ENCODE measurements at regions not wholly inside any gene's neighbourhood (a gene's known extent, or its start where the extent isn't known, plus 50 kb on each side); places are given as distances from the start of the nearest gene placed in this dataset.

DNA sequence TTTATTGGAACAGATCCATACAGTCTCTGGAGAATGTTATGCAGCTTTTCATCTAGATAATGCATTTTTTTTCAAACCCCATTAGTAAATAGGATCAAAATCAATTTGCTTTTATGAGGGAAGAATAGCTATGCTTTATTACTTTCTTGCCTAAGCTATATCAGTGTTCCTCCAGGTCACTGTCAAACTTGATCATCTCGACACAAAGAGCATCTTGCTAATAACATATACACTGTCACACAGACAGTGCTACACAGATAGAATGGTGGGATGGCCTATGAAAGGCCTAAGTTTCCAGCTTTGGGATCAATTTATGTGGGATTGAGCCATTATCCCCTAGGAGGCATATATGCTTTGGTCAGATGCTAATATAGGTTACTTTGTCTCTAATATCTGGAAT lies 862.9 kb upstream of the SPRY2 start:
- H3K9me3 ChIP-seq (ENCODE audit: control insufficient read depth, low read length): no peaks in the 10 kb centered on the region
- no peaks in the 10 kb centered on the region for H3K79me2 ChIP-seq
- H3K4me2 ChIP-seq (ENCODE audit: low read length): no peak overlapping the region
- no peaks in the 10 kb centered on the region for H3K36me3 ChIP-seq (ENCODE audit: control insufficient read depth, insufficient read depth, low read length)
- H3K4me3 ChIP-seq (ENCODE audit: low read depth, low read length): no peak overlapping the region
- TF ChIP-seq, protein P1, sequence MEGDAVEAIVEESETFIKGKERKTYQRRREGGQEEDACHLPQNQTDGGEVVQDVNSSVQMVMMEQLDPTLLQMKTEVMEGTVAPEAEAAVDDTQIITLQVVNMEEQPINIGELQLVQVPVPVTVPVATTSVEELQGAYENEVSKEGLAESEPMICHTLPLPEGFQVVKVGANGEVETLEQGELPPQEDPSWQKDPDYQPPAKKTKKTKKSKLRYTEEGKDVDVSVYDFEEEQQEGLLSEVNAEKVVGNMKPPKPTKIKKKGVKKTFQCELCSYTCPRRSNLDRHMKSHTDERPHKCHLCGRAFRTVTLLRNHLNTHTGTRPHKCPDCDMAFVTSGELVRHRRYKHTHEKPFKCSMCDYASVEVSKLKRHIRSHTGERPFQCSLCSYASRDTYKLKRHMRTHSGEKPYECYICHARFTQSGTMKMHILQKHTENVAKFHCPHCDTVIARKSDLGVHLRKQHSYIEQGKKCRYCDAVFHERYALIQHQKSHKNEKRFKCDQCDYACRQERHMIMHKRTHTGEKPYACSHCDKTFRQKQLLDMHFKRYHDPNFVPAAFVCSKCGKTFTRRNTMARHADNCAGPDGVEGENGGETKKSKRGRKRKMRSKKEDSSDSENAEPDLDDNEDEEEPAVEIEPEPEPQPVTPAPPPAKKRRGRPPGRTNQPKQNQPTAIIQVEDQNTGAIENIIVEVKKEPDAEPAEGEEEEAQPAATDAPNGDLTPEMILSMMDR (IDR thresholded peaks at IDR 0.05): no peak
- no peak overlapping the region for H2AFZ ChIP-seq
- H3K27me3 ChIP-seq (ENCODE audit: control insufficient read depth, insufficient read depth, low read length): no peaks in the 10 kb centered on the region
- H3K4me1 ChIP-seq: no peaks in the 10 kb centered on the region
- H3K9ac ChIP-seq: no peak overlapping the region
- H3K27ac ChIP-seq: no peak overlapping the region

DNA sequence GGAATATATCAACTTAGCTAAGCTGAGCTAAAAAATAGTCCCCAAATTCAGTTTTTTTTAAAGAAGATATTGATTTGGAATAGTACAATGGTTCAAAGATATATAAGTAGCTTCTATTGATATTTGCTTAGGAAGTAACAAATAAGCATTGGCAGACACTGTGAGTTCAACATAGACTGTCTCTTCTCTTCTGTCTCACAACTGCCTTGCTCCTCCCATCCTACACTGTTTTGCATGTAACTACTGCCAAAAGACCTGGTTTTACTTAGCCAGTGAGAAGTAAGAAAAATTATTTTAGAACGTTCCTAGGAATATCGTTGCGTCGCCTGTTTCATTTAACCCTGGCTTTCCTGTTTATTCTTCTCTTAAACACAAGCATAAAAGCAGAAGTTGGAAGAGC lies 859.0 kb upstream of the SPRY2 start:
- H3K9ac ChIP-seq: no peak overlapping the region
- H3K27ac ChIP-seq: no peak overlapping the region
- no peak overlapping the region for H3K4me2 ChIP-seq (ENCODE audit: low read length)
- no peaks in the 10 kb centered on the region for H3K4me1 ChIP-seq
- no peaks in the 10 kb centered on the region for H3K36me3 ChIP-seq (ENCODE audit: control insufficient read depth, insufficient read depth, low read length)
- no peak overlapping the region for H2AFZ ChIP-seq
- no peak overlapping the region for H3K4me3 ChIP-seq (ENCODE audit: low read depth, low read length)
- H3K27me3 ChIP-seq (ENCODE audit: control insufficient read depth, insufficient read depth, low read length): no peaks in the 10 kb centered on the region
- H3K79me2 ChIP-seq: no peaks in the 10 kb centered on the region
- TF ChIP-seq, protein P1 (IDR thresholded peaks at IDR 0.05): no peak
- no peaks in the 10 kb centered on the region for H3K9me3 ChIP-seq (ENCODE audit: control insufficient read depth, low read length)

DNA sequence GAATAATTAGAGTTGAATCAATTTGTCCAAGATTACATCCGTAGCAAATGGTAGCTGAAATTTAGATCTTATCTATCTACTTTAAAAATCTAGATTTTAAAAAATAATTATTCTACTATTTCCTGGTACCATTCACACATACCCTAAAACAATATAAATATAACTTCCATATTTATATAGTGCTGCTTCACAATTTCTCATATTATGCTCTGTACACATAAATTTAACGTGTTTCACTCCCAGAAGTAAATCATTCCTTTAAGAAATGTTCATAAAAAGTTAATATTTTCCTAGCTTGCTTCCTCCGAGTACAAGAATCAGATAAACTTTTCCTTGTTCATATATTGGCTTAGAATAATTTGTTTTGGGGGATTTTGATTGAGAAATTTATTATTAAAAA lies 857.0 kb upstream of the SPRY2 start:
- no peaks in the 10 kb centered on the region for H3K4me1 ChIP-seq

DNA sequence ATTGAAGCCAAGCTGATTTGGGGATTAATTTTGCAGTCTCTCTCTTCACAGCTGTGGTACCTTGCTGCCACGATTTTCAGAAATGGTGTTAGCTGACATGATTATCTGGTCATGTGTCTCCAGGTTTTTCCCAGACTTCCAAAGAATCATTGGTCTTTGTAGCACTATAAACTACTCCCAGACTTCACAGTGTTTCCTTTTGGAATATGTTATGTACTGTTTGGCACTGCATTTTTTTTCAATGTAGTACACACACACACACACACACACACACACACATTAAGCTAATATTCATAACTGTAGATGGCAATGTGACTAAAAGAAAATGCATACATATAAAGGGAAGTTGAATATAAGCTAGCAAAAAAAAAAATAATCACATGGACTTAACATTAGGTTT lies 856.6 kb upstream of the SPRY2 start:
- H3K4me2 ChIP-seq (ENCODE audit: low read length): no peak overlapping the region

More for the DNA sequence above, 857.0 kb upstream of the SPRY2 start:
- Histone ChIP-seq H3K9ac (no peak overlapping the region), H3K27me3 (ENCODE audit: control insufficient read depth, insufficient read depth, low read length) (no peaks in the 10 kb centered on the region), H3K4me3 (ENCODE audit: low read depth, low read length) (no peak overlapping the region), H3K4me2 (ENCODE audit: low read length) (no peak overlapping the region), H3K36me3 (ENCODE audit: control insufficient read depth, insufficient read depth, low read length) (no peaks in the 10 kb centered on the region), H3K9me3 (ENCODE audit: control insufficient read depth, low read length) (no peaks in the 10 kb centered on the region), H2AFZ (no peak overlapping the region), H3K79me2 (no peaks in the 10 kb centered on the region), H3K27ac (no peak overlapping the region)
- TF ChIP-seq, protein P1 (IDR thresholded peaks at IDR 0.05): no peak

DNA sequence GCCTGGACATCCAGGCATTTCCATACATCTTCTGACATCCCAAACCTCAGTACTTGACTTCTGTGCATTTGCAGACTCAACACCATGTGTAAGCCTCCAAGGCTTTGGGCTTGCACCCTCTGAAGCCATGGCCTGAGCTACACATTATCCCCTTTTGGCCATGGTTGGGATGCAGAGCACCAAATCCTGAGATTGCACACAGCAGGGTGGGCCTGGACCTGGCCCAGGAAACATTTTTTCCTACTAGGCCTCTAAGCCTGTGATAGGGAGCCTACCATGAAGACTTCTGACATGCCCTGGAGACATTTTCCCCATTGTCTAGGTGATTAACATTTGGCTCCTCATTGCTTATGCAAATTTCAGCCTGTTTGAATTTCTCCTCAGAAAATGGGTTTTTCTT lies 853.4 kb upstream of the SPRY2 start:
- Histone ChIP-seq H3K4me1 (no peaks in the 10 kb centered on the region), H3K79me2 (no peaks in the 10 kb centered on the region), H3K27ac (no peak overlapping the region), H3K36me3 (ENCODE audit: control insufficient read depth, insufficient read depth, low read length) (no peaks in the 10 kb centered on the region), H3K9me3 (ENCODE audit: control insufficient read depth, low read length) (no peaks in the 10 kb centered on the region), H3K27me3 (ENCODE audit: control insufficient read depth, insufficient read depth, low read length) (no peaks in the 10 kb centered on the region), H3K4me2 (ENCODE audit: low read length) (no peak overlapping the region), H3K9ac (no peak overlapping the region), H2AFZ (no peak overlapping the region), H3K4me3 (ENCODE audit: low read depth, low read length) (no peak overlapping the region)
- TF ChIP-seq, protein P1 (IDR thresholded peaks at IDR 0.05): no peak

More for the DNA sequence above, 856.6 kb upstream of the SPRY2 start:
- H3K9ac ChIP-seq: no peak overlapping the region
- H2AFZ ChIP-seq: no peak overlapping the region
- no peak overlapping the region for H3K27ac ChIP-seq
- H3K4me1 ChIP-seq: no peaks in the 10 kb centered on the region
- TF ChIP-seq, protein P1 (IDR thresholded peaks at IDR 0.05): no peak
- no peaks in the 10 kb centered on the region for H3K9me3 ChIP-seq (ENCODE audit: control insufficient read depth, low read length)
- no peak overlapping the region for H3K4me3 ChIP-seq (ENCODE audit: low read depth, low read length)
- no peaks in the 10 kb centered on the region for H3K79me2 ChIP-seq
- no peaks in the 10 kb centered on the region for H3K36me3 ChIP-seq (ENCODE audit: control insufficient read depth, insufficient read depth, low read length)
- H3K27me3 ChIP-seq (ENCODE audit: control insufficient read depth, insufficient read depth, low read length): no peaks in the 10 kb centered on the region
